ENCODE measurements at regions not wholly inside any gene's neighbourhood (a gene's known extent, or its start where the extent isn't known, plus 50 kb on each side); places are given as distances from the start of the nearest gene placed in this dataset.

DNA sequence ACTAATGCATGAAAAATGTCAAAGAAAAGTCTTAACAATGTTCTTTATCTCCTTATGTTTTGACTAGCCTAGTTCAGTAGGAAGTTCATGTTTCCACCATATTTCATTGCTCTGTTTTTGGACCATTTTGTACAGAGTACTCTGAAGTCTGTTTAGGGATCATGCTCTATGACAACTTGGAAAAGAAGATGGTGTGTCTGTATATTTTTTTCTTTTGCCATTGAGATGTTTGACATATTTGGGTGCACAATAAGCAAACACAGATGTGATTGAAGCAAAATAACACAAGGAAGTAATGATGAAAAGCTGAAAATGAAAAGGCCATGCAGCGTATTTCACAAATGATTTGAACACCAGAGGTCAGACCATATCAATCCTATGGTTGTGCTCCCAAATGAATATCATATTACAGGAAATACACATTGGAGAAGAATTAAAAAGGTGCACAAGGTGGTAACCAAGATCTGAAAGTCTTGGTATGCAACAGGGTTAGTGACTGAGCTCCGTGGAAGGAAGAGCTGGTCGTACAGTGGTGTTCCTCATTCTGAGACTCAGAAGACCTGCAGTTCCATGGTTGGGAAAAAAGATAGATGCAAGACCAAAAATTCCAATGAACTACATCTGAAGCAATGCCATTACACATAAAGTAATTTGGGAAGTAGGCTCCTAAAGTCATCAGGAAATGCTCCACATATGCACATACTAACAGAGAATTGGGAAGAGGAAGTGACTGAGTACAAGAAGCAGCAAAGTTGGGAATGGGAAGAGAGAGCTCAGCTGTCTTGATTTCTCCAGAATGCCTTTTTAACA lies 463.5 kb downstream of the LMO4 start:
- DNase-seq, result no peak

DNA sequence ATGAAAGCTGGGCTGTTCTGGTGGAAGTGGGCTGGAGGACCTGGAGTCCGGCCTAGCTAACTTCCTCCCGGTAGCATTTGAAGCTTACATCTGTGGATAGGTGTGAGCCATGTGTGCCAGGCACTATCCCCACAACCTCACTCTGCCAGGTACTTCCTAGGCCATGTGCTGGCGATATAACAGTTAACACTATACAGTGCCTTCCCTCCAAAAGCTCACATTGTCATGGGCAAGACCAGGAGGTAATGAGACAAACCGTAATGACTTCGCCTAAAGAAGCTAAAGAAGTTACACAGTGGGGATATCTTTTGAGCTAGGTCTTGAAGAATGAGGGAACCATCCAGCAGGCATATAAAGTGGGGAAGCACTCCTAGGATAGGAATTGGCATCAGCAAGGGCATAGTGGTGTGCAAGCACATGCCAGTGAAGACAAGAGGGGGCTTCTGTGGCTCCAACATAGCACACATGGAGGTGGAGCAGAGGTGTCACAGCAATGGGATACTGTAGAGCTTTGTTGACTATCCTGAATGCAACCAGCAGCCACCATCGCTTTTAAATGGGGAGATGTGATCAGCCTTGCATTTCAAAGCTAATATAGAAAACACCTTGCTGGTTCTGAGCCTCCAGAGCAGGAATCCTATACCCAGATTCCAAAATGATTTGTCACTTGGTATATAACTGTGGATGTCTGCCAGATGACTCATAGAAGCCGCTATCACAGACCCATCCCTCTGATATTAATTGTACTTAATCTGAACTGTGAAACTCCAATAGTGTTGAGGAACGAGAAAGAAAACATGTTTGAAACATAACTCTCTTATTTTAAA lies 466.3 kb downstream of the LMO4 start:
- no peak for DNase-seq

DNA sequence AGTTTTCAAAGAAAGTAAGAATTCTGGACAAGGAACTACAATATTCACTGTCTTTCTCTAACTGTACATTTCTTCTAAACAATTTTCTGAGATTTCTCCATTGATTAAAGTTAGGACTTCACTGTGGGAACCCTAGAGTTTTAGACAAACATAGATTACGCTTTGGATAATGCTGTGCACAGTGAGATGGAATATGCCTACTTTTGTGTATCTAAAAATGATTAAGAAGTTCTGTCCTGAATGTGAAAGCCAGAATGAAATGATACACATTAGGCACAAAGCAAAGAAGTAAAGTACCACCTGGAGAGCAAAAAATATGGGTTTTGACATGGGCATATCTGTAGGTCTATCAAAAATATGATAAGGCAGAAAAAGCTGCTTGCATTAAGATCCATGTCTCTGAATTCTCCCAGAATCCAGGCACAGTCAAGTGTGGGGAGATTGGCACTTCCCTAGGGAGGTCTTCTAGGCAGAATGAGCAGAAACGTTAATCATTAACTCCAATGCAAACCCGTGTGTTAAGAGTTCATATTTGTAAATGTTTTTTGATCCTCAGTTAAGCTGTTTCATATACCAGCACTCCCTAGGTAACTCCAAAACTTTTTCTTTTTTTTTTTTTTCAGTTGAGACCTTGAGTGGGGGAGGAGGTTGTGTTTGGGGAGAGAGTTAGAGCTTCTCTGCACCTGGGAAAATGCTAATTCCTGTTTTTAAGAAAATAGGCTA lies 467.1 kb downstream of the LMO4 start:
- no peak for DNase-seq

DNA sequence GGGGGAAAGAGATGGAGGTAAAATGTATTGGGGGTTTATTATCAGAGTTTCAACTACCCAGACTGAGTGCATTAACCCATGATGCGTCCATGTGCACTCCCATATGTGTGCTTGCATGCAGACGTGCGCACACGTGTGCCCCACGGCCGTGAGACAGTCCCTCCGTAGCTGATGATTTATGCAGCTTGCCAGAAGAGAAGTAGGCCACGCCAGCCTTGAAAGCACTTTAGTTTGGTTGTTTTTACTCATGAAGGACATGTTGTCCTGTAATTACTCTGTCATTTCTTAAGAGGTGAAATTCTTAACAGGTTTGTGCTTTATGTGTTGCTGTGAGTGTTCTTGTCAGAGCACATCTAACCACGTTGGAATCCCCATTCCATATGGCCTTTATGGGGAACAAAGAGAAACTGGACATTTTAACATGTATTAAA lies 467.8 kb downstream of the LMO4 start:
- no peak for DNase-seq

DNA sequence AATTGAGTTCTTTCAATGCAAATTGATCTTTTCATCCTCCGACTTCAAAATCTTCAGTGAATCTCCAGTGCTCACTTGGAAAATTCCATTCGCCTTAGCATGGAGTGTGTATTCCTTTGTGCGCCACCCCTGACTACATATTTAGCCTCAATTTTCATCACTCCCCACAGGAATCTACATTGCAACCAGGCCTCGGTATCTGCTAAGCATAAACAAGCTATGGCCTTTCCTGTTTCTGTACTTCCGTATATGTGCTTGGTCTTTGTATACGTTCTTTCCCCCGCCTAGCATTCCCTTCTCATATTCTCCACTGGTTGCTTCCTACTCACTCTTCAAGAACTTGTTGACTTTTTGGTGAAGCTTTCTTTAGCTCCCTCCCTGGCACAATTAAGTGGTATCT lies 470.8 kb downstream of the LMO4 start:
- DNase-seq, result no peak

DNA sequence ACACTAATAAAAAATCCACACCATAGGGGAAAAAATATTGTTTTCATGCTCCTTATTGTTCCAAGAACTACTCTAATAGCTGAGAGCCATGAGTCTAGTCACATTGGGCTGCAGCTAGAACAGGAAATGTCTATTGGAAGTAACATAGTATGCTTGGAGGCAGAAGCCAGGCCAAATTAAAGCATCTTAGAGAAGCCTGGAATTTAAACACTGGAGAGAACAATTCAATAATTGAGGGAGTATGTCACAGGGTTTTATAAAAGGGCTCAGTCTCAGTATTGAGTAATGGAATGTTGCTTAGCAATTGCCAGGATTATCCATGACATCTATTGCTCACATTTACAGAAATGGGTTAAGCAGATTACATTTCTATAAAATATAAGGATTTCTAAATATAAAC lies 471.3 kb downstream of the LMO4 start:
- no peak for DNase-seq

DNA sequence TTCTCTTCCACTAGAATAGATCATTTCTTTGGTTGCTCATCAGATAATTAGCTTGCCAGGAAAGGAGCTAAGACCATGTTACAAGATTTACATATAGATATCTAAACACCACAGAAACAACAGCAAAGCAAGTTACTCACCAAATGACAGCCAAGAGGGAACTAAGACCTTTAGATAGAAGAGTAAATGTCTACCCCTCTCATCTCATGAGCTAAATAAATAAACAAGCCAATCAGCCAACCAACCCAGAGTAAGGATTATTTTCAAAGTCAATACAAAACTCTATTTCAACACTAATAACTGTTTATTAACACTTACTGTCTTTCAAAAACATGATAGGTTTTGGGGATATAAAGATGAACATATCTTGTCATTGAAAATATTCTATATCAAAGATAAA lies 474.7 kb downstream of the LMO4 start:
- no peak for DNase-seq

DNA sequence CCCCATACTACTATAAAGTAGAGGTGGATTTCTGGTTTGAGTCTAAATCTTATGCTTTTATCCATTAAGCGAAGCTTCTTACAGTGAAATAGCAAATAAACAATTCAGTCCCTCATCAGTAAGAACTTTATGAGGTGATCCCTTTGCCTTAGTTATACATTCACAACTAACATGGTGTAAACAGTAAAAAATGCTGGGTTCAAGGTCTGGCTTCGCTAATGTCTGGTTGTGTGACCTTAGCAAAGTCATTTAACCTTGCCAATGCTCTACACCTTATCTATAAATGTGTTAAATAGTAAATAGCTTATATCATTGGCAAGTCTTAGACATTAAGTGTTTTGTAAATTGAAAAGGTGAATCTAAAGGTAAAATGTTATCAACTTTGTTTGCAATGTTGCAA lies 475.4 kb downstream of the LMO4 start:
- DNase-seq, result no peak

DNA sequence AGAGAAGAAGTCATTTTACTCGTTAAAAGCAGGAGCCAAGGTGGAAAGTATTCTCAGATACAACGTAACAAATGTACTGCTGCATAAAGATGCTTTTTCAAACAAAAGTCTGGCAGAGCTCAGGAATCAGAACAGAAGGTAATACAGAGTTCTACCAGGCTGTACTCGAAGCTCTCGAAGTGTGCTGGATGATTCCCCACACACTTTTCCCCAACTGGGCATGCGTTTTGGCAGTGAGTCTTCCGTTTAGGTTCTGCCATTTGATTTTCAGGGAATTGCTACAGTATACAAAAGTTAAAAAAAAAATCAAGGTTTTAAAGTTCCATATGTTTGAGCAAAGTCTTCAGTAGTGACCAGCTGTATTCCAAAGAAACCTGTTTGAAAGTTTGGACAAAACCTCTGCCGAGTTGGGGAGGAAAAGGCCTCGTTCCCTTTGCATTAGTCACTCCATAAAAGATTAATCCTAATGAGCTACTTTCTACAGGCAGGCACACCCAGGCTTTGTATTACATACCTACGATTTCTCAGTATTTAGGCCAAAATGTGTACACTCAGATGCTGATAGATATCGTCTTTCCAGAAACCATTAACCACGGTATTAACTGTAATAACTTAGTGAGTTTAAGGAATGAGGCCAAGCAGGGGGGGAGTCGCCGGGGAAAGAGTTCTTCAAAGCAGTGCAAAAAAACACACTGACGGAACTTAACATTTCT lies 477.1 kb downstream of the LMO4 start:
- no peak for DNase-seq

DNA sequence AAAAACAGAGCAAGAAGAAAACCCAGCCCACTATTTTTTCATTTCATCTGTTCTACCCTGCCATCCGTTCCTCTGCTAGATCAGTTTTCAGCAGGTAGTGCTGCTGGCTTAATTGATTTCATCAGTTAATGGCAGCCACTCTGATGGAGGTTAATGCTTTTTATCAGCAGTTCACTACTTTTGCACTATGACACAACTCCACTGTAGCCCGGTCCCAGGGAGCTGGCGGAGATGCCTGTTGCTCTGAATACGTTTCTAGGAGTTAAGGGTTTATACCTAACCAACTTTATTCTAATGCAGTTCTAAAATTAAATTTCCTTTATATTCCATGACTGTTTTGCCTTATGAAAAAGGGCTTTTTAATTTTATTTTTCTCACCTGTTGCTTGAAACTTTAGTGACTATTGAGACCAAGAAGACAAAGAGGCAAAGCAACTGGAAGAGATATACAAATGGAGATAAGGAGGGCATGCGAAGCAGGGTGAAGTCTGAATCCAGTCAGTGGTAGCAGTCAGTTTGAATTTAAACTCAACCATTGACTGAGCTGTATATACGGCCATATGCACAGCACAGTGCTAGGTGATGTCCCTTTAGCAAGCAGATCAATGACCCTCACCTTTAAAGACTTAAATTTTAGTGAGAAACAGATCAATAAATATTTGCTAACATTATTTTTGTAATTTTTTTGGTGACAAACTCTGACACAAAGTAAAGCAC lies 477.9 kb downstream of the LMO4 start:
- no peak for DNase-seq

DNA sequence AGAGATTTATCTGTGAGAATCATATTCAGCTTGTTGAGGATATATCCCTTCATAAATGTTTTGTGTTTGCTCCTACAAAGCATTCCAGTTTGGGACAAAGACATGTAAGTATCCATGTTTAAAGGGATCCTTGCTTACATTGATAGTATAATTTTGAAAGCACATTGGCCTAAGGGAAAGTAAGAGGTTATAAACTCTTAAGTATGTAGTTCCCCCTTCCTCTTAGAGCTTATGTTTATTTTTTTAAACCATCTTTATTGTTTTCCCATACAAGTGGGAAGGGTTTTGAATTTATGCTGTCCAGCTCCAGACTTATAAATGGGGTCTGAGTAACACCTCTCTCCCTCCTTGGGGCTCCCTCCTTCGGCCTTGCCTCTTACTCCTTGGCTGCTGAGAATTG lies 481.5 kb downstream of the LMO4 start:
- no peak for DNase-seq

DNA sequence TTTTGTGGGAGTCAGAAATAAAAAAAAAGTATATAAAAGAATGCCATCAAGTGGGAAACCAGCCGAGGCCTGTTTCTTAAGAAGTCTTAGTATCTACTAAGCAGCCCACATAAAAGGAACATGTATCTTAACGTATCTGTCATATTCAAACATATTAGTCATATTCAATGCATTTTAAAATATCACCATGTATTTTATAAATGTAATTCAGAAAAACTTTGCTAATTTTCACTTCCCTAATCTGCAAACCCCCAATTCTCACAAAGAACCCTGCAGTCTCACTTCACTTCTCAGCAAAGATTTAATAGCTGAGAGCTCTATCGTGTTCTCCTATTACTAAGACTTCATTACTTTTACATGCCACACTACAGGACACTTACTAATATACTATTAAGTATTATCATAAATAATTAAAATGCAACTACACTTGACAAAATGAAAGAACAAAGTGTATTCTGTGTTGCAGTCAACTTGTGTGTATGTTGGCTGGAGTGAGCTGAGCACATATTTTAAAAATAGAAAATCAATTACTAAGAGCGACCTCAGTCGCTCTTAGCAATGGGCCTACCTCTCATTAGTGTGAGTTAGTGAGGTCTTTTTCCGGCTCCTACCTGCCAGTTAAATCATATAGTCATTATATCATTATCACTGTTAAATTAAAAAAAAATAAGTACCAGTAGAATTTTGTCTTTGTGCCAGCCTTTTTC lies 484.3 kb downstream of the LMO4 start:
- DNase-seq, result no peak

DNA sequence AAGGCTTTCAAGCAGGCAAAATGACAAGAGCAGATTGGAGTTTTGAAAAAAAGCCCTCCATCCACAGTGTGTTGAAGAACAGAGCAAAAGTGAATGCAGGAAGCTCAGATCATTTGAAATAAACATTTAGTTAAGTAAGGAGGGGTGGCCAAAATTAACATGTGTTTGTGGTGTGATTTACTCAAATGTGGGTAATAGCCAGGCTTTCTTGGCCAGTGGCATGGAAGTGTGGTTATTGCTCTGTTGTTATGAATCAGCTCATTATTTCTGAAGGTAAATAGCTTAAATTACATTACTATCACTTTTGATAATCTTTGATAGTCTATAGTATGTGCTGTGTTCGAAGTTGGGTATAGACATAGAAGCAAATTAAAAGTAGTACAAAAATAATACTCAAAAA lies 485.9 kb downstream of the LMO4 start:
- no peak for DNase-seq

DNA sequence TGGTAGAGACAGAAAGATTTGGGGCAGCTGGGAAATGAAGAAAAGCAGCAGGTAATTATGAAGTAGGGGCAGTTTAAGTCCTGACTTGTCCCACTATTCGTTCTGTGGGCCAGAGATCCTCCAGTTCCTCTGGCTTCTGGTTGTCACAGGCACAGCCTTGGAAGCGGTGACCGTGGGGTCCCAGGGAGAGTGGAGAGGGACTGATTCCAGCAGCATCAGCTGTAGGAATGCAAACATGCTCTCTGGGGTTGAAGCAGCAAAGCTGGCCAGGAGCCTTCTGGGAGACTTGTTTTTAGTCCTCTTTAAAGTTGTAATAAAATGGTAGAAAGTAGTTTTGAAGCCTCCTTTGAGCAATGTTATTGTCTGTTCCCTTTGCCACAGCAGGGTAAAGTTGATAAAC lies 488.0 kb downstream of the LMO4 start:
- DNase-seq, result no peak

DNA sequence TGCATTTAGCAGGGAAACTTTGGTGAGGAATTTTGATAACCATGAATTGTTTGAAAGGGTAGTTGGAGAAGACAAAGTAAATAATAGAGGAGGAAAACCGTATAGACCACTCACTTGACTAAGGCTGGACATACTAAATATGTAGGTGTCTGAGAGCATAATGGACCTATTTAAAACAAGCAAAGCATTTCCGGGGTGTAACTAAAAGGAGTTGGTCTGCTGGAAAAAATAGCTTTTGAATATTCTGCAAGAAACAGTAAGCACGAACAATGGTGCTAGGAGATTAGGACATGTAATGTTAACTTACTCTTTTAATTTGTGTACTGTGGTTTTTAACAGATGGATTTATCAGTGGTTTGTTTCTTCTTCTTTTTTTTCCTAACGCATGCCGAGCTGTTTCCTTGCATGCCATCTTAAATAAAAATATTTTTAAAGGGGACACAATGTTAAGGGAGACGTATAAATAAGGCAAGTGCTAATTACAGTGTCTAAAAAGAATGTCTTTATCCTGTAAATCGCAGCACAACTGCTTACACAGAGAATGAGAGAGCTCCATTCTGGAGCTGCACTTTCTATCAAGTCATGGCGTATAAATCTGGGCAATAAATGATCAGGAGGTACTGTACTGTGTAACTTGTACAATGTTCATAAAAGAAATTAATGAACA lies 492.1 kb downstream of the LMO4 start:
- no peak for DNase-seq

DNA sequence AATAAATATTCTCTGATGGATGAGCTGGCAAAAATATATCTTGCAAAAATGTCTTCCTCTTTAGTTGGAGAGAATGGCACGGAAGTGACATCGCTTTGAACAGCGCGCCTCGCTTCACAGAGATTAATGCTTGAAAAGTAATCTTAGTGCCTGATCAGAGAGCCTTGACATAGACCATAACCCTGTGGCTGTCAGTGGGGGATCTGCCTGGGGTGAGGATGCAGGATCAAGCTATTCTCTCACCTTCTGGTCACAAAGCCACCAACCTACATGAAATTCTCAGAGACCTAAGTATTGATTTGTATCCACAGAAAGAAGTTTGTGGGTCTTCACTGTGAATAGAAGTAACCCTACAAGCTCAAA lies 492.6 kb downstream of the LMO4 start:
- no peak for DNase-seq

DNA sequence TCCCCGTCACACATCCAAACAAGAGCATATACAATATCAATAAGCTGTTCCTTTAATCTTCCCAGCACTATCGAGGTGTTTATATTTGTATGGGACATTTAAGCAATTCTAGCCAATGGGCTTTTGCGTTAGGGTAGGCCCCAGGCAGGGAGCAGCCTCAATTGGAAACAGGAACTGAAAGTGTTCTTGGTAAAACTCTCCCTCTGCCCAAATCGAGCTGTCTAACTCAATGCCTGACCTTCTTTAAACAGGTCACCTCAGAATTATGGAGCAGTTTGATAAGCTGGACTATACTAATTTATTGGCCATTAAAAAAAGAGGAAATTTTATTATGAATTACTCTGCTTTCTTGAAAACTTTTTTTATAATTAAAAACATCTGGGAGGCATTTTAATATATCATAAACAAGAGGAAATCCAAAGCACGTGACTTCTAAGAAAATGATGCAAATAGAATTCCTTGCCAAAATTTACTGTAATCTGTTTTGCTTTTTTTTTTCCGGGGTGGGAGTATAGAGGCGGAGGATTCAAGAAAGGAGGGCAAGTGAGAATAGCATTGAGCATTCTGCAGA lies 498.1 kb downstream of the LMO4 start:
- no peak for DNase-seq

DNA sequence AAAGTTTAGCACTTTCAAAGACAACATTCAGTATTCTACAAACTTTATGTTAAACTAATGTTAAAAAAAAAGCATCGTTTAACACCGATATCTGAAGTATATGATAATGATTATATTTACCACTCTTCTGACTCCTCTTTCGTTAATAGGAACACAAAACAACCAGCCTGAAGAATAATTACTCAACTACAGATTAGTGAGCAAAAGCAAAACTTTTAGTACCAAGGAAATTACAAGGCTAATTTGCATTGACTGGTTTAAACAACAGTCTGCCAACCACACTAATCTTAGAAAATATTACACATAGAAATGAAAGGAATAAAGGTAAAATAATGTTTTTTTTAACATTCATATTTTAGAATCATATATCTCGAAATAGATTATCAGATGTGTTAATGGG lies 500.7 kb downstream of the LMO4 start:
- DNase-seq, result no peak

DNA sequence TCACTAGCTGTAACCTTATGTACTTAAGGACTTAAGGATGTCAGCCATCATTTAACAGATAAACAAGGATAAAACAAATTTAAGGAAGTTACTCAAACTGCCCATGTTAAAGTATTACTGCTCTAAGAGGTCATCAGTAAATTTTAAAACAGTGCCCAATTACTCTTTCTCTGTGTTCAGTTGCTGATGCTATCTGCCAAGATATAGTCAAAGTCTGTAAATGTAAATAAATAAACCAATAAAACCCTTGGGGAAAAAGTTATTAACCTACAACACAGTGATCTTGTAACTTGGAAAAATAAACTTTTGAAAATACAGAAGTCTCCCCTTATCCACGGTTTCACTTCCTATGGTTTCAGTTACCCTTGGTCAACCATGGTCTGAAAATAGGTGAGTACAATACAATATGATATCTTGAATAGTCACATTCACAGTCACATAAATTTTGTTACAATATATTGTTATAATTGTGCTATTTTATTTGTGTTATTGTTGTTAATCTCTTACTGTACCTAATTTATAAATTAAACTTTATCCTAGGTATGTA lies 501.8 kb downstream of the LMO4 start:
- DNase-seq, result no peak

DNA sequence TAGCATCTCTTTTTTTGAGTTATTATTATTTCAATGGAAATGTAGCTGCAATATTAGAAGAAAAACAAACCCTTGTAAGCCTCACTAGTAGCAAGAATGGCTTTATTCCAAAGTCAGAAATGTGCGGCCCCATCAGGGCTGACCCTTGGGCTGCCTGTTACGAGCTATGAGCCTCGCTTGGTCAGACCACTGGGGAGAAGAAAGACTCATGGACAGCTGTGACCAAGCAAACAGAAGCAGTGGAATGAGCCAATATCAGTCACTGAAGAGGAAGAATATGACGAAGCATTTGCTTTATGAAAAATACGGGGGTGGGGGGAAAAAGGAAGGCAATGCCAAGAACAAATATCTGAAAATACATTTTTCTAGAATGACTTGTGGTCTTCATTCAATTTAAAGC lies 504.5 kb downstream of the LMO4 start:
- DNase-seq, result no peak

DNA sequence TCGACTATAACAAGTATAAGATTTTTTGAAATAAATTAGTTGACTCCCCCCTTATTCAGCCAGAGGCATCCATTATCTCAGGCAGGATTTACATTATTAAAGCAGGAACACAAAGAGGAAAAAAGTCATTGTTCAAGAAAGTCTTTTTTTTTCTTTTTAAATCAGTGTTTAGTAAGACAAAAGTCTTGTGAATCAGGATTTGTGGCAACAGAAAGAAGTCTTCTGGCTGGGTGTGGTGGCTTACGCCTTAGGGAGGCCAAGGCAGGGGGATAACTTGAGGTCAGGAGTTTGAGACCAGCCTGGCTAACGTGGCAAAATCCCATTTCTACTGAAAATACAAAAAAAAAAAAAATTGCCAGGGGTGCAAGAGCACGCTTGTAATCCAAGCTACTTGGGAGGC lies 505.5 kb downstream of the LMO4 start:
- no peak for DNase-seq

Data from COR-L47 (cell line).